ENCODE measurements at regions not wholly inside any gene's neighbourhood (a gene's known extent, or its start where the extent isn't known, plus 50 kb on each side); places are given as distances from the start of the nearest gene placed in this dataset.

- no peaks in the 10 kb centered on the region for H3K36me3 ChIP-seq
- TF ChIP-seq EP300 (IDR thresholded peaks at IDR 0.05) (no peak), CTCF (IDR thresholded peaks at IDR 0.05) (no peak), POLR2A (IDR thresholded peaks at IDR 0.05) (no peak), POLR2AphosphoS5 (IDR thresholded peaks at IDR 0.05) (no peak)
- no peak overlapping the region for H3K4me3 ChIP-seq
- WGBS, 2 donors = 48 to 76% methylated on average over 2 of the region's 2 CpGs
- no peaks in the 10 kb centered on the region for H3K27me3 ChIP-seq
- no peaks in the 10 kb centered on the region for H3K4me1 ChIP-seq
- no peak overlapping the region for H3K27ac ChIP-seq
- DNase-seq = no peak
- intact Hi-C loops (cut with DNase I) = no loop called here
- H3K9me3 ChIP-seq = no peaks in the 10 kb centered on the region
Observed at GRCh38 chrX:12011075-12011474, 127.2 kb upstream of the FRMPD4 start.

GRCh38 chrX:12013211-12013618 lies 125.1 kb upstream of the FRMPD4 start:
- Histone ChIP-seq H3K9me3 (no peaks in the 10 kb centered on the region), H3K4me3 (no peak overlapping the region), H3K4me1 (no peaks in the 10 kb centered on the region), H3K36me3 (no peaks in the 10 kb centered on the region), H3K27me3 (no peaks in the 10 kb centered on the region), H3K27ac (no peak overlapping the region)
- intact Hi-C loops (cut with DNase I) = no loop called here
- TF ChIP-seq POLR2AphosphoS5 (IDR thresholded peaks at IDR 0.05) = no peak
- TF ChIP-seq POLR2A (IDR thresholded peaks at IDR 0.05) = no peak
- TF ChIP-seq CTCF (IDR thresholded peaks at IDR 0.05) = no peak
- DNase-seq = no peak
- WGBS, 2 donors = 22 to 45% methylated on average over 2 of the region's 2 CpGs

- H3K9me3 ChIP-seq = no peaks in the 10 kb centered on the region
- WGBS, 2 donors = 81 to 84% methylated on average over 1 of the region's 1 CpG
- no peaks in the 10 kb centered on the region for H3K36me3 ChIP-seq
- no peak overlapping the region for H3K27ac ChIP-seq
- no peak for TF ChIP-seq CTCF (IDR thresholded peaks at IDR 0.05)
- H3K4me3 ChIP-seq = no peak overlapping the region
- H3K4me1 ChIP-seq = no peaks in the 10 kb centered on the region
- intact Hi-C loops (cut with DNase I) = no loop called here
- H3K27me3 ChIP-seq = no peaks in the 10 kb centered on the region
- no peak for DNase-seq
Observed at GRCh38 chrX:12021698-12022097, 116.6 kb upstream of the FRMPD4 start.

GRCh38 chrX:12026481-12026880 lies 111.8 kb upstream of the FRMPD4 start:
- Histone ChIP-seq H3K4me1 (no peaks in the 10 kb centered on the region), H3K27me3 (no peaks in the 10 kb centered on the region), H3K4me3 (no peak overlapping the region), H3K9me3 (no peaks in the 10 kb centered on the region), H3K36me3 (no peaks in the 10 kb centered on the region), H3K27ac (no peak overlapping the region)
- TF ChIP-seq POLR2AphosphoS5 (IDR thresholded peaks at IDR 0.05) (no peak), EP300 (IDR thresholded peaks at IDR 0.05) (no peak), POLR2A (IDR thresholded peaks at IDR 0.05) (no peak), CTCF (IDR thresholded peaks at IDR 0.05) (no peak)
- no peak for DNase-seq
- 86 to 89% methylated on average over 2 of the region's 2 CpGs for WGBS, 2 donors
- intact Hi-C loops (cut with DNase I) = no loop called here

- DNase-seq = no peak
- no peaks in the 10 kb centered on the region for H3K9me3 ChIP-seq
- H3K4me3 ChIP-seq = no peak overlapping the region
- intact Hi-C loops (cut with DNase I) = no loop called here
- H3K4me1 ChIP-seq = no peaks in the 10 kb centered on the region
- no peak overlapping the region for H3K27ac ChIP-seq
- no peak for TF ChIP-seq POLR2A (IDR thresholded peaks at IDR 0.05)
- TF ChIP-seq CTCF (IDR thresholded peaks at IDR 0.05) = no peak
- no peak for TF ChIP-seq EP300 (IDR thresholded peaks at IDR 0.05)
- TF ChIP-seq POLR2AphosphoS5 (IDR thresholded peaks at IDR 0.05) = no peak
- H3K27me3 ChIP-seq = no peaks in the 10 kb centered on the region
- no peaks in the 10 kb centered on the region for H3K36me3 ChIP-seq
- 92 to 98% methylated on average over 1 of the region's 1 CpG for WGBS, 2 donors
Observed at GRCh38 chrX:12032082-12032481, 106.2 kb upstream of the FRMPD4 start.

Data from sigmoid colon (tissue), 6 donors.